WTC11 (cell line): ENCODE measurements at regions not wholly inside any gene's neighbourhood (a gene's known extent, or its start where the extent isn't known, plus 50 kb on each side); places are given as distances from the start of the nearest gene placed in this dataset.

Experiments
- ATAC-seq: fragments of 200-7000 bp; cut with Tn5 transposase; 2 replicates; pipeline ENCODE4 v1.10.0; 2021; ENCODE audit warnings: mild to moderate bottlenecking, moderate library complexity
- CTCF ChIA-PET: fragments of 300-600 bp; sonication (Branson Sonifier 250); formaldehyde crosslinking; loops from one replicate; lab custom pipeline; 2021; ENCODE audit warnings: antibody characterized with exemption; lab: Charles Lee
- POLR2A ChIA-PET: fragments of 350-600 bp; sonication (Branson Sonifier 250); formaldehyde crosslinking; loops from one replicate; lab custom pipeline; 2021; ENCODE audit warnings: antibody characterized with exemption; lab: Charles Lee
- DNase-seq: peaks from one replicate; pipeline ENCODE4 v3.0.0; 2021; ENCODE audit warnings: low spot score
- H3K27ac Mint-ChIP-seq: 2 replicates; pipeline ENCODE4 v1.8.0; 2021; ENCODE audit warnings: mixed read lengths
- H3K27me3 Mint-ChIP-seq: 2 replicates; pipeline ENCODE4 v1.8.0; 2021; ENCODE audit warnings: low read depth, mild to moderate bottlenecking, moderate library complexity, mixed read lengths
- H3K36me3 Mint-ChIP-seq: 2 replicates; pipeline ENCODE4 v1.8.0; 2021; ENCODE audit warnings: mixed read lengths
- H3K4me1 Mint-ChIP-seq: 2 replicates; pipeline ENCODE4 v1.8.0; 2022; ENCODE audit warnings: mixed read lengths
- H3K4me3 Mint-ChIP-seq: 2 replicates; pipeline ENCODE4 v1.8.0; 2021; ENCODE audit warnings: mild to moderate bottlenecking, moderate library complexity, mixed read lengths
- H3K9me3 Mint-ChIP-seq: 2 replicates; pipeline ENCODE4 v1.8.0; 2021; ENCODE audit warnings: mixed read lengths
- ARID4B ChIP-seq: sonication (generic); formaldehyde crosslinking; IDR thresholded peaks from 2 replicates; pipeline ENCODE4 v1.8.0; 2023; ENCODE audit warnings: missing genetic modification reagents, mild to moderate bottlenecking, borderline replicate concordance
- CTCF ChIP-seq: fragments of 200-600 bp; IDR thresholded peaks from 2 replicates; pipeline ENCODE4 v1.8.0; 2022; ENCODE audit warnings: antibody characterized with exemption
- FOXK1 ChIP-seq: sonication (generic); formaldehyde crosslinking; IDR thresholded peaks from 2 replicates; pipeline ENCODE4 v1.8.0; 2022; ENCODE audit warnings: mild to moderate bottlenecking, moderate library complexity, missing genetic modification reagents
- FOXP1 ChIP-seq: sonication (generic); formaldehyde crosslinking; IDR thresholded peaks from 2 replicates; pipeline ENCODE4 v1.8.0; 2022; ENCODE audit warnings: missing genetic modification reagents, mild to moderate bottlenecking, moderate library complexity, borderline replicate concordance
- GABPB1 ChIP-seq: sonication (generic); formaldehyde crosslinking; IDR thresholded peaks from 2 replicates; pipeline ENCODE4 v1.8.1; 2023; ENCODE audit warnings: mild to moderate bottlenecking, missing genetic modification reagents
- HMGXB4 ChIP-seq: sonication (generic); formaldehyde crosslinking; IDR thresholded peaks from 2 replicates; pipeline ENCODE4 v1.8.1; 2023; ENCODE audit warnings: mild to moderate bottlenecking, moderate library complexity, missing genetic modification reagents
- JAZF1 ChIP-seq: fragments of 250-450 bp; sonication (Bioruptor Pico); IDR thresholded peaks from 2 replicates; pipeline ENCODE4 v1.9.0; 2021; ENCODE audit warnings: moderate library complexity, mild to moderate bottlenecking, inconsistent platforms
- PRDM15 ChIP-seq: sonication (generic); formaldehyde crosslinking; IDR thresholded peaks from 2 replicates; pipeline ENCODE4 v1.8.0; 2022; ENCODE audit warnings: missing genetic modification reagents
- SMAD3 ChIP-seq: sonication (generic); formaldehyde crosslinking; IDR thresholded peaks from 2 replicates; pipeline ENCODE4 v1.8.0; 2022; ENCODE audit warnings: missing genetic modification reagents, mild to moderate bottlenecking, borderline replicate concordance
- TP53 ChIP-seq: sonication (generic); formaldehyde crosslinking; IDR thresholded peaks from 2 replicates; pipeline ENCODE4 v1.8.1; 2023; ENCODE audit warnings: mild to moderate bottlenecking, missing genetic modification reagents
- ZBTB21 ChIP-seq: sonication (generic); formaldehyde crosslinking; IDR thresholded peaks from 2 replicates; pipeline ENCODE4 v1.8.1; 2023; ENCODE audit warnings: mild to moderate bottlenecking, missing genetic modification reagents, borderline replicate concordance
- ZNF121 ChIP-seq: sonication (generic); formaldehyde crosslinking; IDR thresholded peaks from 2 replicates; pipeline ENCODE4 v1.8.0; 2023; ENCODE audit warnings: missing genetic modification reagents
- ZNF232 ChIP-seq: sonication (generic); formaldehyde crosslinking; IDR thresholded peaks from 2 replicates; pipeline ENCODE4 v1.8.0; 2022; ENCODE audit warnings: mild to moderate bottlenecking, missing genetic modification reagents
- ZNF281 ChIP-seq: sonication (generic); formaldehyde crosslinking; IDR thresholded peaks from 2 replicates; pipeline ENCODE4 v1.8.0; 2023; ENCODE audit warnings: mild to moderate bottlenecking, missing genetic modification reagents
- ZNF396 ChIP-seq: fragments of 250-450 bp; sonication (Bioruptor Pico); IDR thresholded peaks from 2 replicates; pipeline ENCODE4 v1.8.0; 2021; ENCODE audit warnings: mild to moderate bottlenecking, moderate library complexity, borderline replicate concordance
- ZNF416 ChIP-seq: fragments of 250-450 bp; sonication (Bioruptor Pico); IDR thresholded peaks from 2 replicates; pipeline ENCODE4 v1.9.0; 2021; ENCODE audit warnings: mild to moderate bottlenecking, inconsistent platforms
- ZNF425 ChIP-seq: fragments of 250-450 bp; sonication (Bioruptor Pico); conservative IDR thresholded peaks from 2 replicates; pipeline ENCODE4 v1.9.0; 2021; ENCODE audit warnings: mild to moderate bottlenecking

- ATAC-seq: no peak
- ChIA-PET POLR2A (no interaction called here), CTCF (no interaction called here)
- no peak for TF ChIP-seq ZNF396 (CRISPR knock-in tag)
- no peak for TF ChIP-seq PRDM15 (CRISPR knock-in tag)
- no peak for TF ChIP-seq HMGXB4 (CRISPR knock-in tag)
- no peak for TF ChIP-seq GABPB1 (CRISPR knock-in tag)
- no peak for TF ChIP-seq FOXP1 (CRISPR knock-in tag)
- no peak for TF ChIP-seq ZBTB21 (CRISPR knock-in tag)
- no peak for TF ChIP-seq ZNF121
- TF ChIP-seq ZNF232 (CRISPR knock-in tag): no peak
- no peak for TF ChIP-seq ZNF425 (CRISPR knock-in tag)
- no peak for TF ChIP-seq CTCF
- no peak for TF ChIP-seq JAZF1
- no peak for TF ChIP-seq FOXK1 (CRISPR knock-in tag)
- no peak for TF ChIP-seq SMAD3 (CRISPR knock-in tag)
- no peak for TF ChIP-seq ZNF416 (CRISPR knock-in tag)
- no peak for TF ChIP-seq ARID4B
- no peak for TF ChIP-seq TP53 (CRISPR knock-in tag)
- TF ChIP-seq ZNF281 (CRISPR knock-in tag): no peak
- peaks cover 7% of the 10 kb centered on the region for H3K9me3 Mint-ChIP-seq
- no peaks in the 10 kb centered on the region for H3K36me3 Mint-ChIP-seq
- H3K27ac Mint-ChIP-seq: peak overlapping the region; percentile 33; the same call in 1 of the 2 replicates
- no peak overlapping the region for H3K4me3 Mint-ChIP-seq
- peaks cover 12% of the 10 kb centered on the region for H3K4me1 Mint-ChIP-seq
- H3K27me3 Mint-ChIP-seq: no peaks in the 10 kb centered on the region
- no peak for DNase-seq
Measured at GRCh38 chr6:74467533-74468215, 738.2 kb downstream of the COL12A1 start.
